ENCODE measurements at regions not wholly inside any gene's neighbourhood (a gene's known extent, or its start where the extent isn't known, plus 50 kb on each side); places are given as distances from the start of the nearest gene placed in this dataset.

GRCh38 chr7:41149576-41149975, 553.3 kb downstream of the INHBA start:
- Histone ChIP-seq H3K4me3 (ENCODE audit: insufficient read depth in 1 of 2, low read depth in 1 of 2, low read length in 2 of 2) (no peak overlapping the region), H3K9ac (ENCODE audit: low read length) (peak overlapping the region; percentile 78), H3K9me3 (ENCODE audit: control insufficient read depth, low read length) (no peaks in the 10 kb centered on the region), H4K8ac (ENCODE audit: low read length) (no peak overlapping the region), H2BK5ac (ENCODE audit: low read depth, low read length, poor library complexity, severe bottlenecking) (no peak overlapping the region), H2BK12ac (ENCODE audit: low read length in 2 of 2) (peak overlapping the region; percentile 9 to 65), H4K91ac (ENCODE audit: low read length) (peak overlapping the region; percentile 54), H3K23ac (ENCODE audit: low read length in 2 of 2) (peak overlapping the region in 1 of 2 experiments; percentile 57), H3K4me2 (ENCODE audit: low read length, poor library complexity, severe bottlenecking) (no peak overlapping the region), H3K4me1 (ENCODE audit: control insufficient read depth, insufficient read depth, low read depth, low read length) (no peaks in the 10 kb centered on the region), H2AFZ (ENCODE audit: low read depth, low read length) (no peak overlapping the region), H3K27me3 (ENCODE audit: control insufficient read depth in 1 of 2, insufficient read depth in 1 of 2, low read length in 2 of 2) (no peaks in the 10 kb centered on the region), H2BK120ac (ENCODE audit: low read depth, low read length) (no peak overlapping the region), H2AK5ac (ENCODE audit: low read length, severe bottlenecking) (no peak overlapping the region), H3K4ac (ENCODE audit: low read depth in 1 of 2, low read length in 2 of 2) (no peak overlapping the region), H3K79me1 (replicated peaks; ENCODE audit: low read length, poor library complexity, severe bottlenecking) (no peaks in the 10 kb centered on the region), H3K14ac (ENCODE audit: low read length in 2 of 2) (peak overlapping the region in 1 of 2 experiments; percentile 75), H3K27ac (ENCODE audit: low read length, poor library complexity, severe bottlenecking) (no peak overlapping the region), H3K36me3 (ENCODE audit: control insufficient read depth in 1 of 2, insufficient read depth in 2 of 2, low read depth in 1 of 2, low read length in 2 of 2) (no peaks in the 10 kb centered on the region), H3K18ac (ENCODE audit: low read depth in 1 of 2, low read length in 2 of 2) (peak overlapping the region in 1 of 2 experiments; percentile 50), H2BK15ac (ENCODE audit: low read depth, poor library complexity, severe bottlenecking) (no peak overlapping the region)
- DNase-seq: no peak
- WGBS: 95% methylated on average over 16 of the region's 16 CpGs

GRCh38 chr7:41148521-41148951, 554.4 kb downstream of the INHBA start:
- Histone ChIP-seq H3K4me1 (ENCODE audit: control insufficient read depth, insufficient read depth, low read depth, low read length) (no peaks in the 10 kb centered on the region), H4K91ac (ENCODE audit: low read length) (no peak overlapping the region), H3K18ac (ENCODE audit: low read depth in 1 of 2, low read length in 2 of 2) (no peak overlapping the region), H3K27ac (ENCODE audit: low read length, poor library complexity, severe bottlenecking) (no peak overlapping the region), H3K79me1 (replicated peaks; ENCODE audit: low read length, poor library complexity, severe bottlenecking) (no peaks in the 10 kb centered on the region), H3K4ac (ENCODE audit: low read depth in 1 of 2, low read length in 2 of 2) (no peak overlapping the region), H2AK5ac (ENCODE audit: low read length, severe bottlenecking) (no peak overlapping the region), H4K8ac (ENCODE audit: low read length) (no peak overlapping the region), H3K9ac (ENCODE audit: low read length) (peak overlapping the region; percentile 78), H3K14ac (ENCODE audit: low read length in 2 of 2) (no peak overlapping the region), H3K9me3 (ENCODE audit: control insufficient read depth, low read length) (no peaks in the 10 kb centered on the region), H3K4me3 (ENCODE audit: insufficient read depth in 1 of 2, low read depth in 1 of 2, low read length in 2 of 2) (no peak overlapping the region), H2BK12ac (ENCODE audit: low read length in 2 of 2) (no peak overlapping the region), H3K4me2 (ENCODE audit: low read length, poor library complexity, severe bottlenecking) (no peak overlapping the region), H2AFZ (ENCODE audit: low read depth, low read length) (no peak overlapping the region), H3K27me3 (ENCODE audit: control insufficient read depth in 1 of 2, insufficient read depth in 1 of 2, low read length in 2 of 2) (no peaks in the 10 kb centered on the region), H2BK15ac (ENCODE audit: low read depth, poor library complexity, severe bottlenecking) (no peak overlapping the region), H3K23ac (ENCODE audit: low read length in 2 of 2) (no peak overlapping the region), H3K36me3 (ENCODE audit: control insufficient read depth in 1 of 2, insufficient read depth in 2 of 2, low read depth in 1 of 2, low read length in 2 of 2) (no peaks in the 10 kb centered on the region), H2BK5ac (ENCODE audit: low read depth, low read length, poor library complexity, severe bottlenecking) (no peak overlapping the region), H2BK120ac (ENCODE audit: low read depth, low read length) (no peak overlapping the region)
- DNase-seq: peak; percentile 83
- 0% methylated on average over 1 of the region's 1 CpG for WGBS

GRCh38 chr7:41147606-41148485, 555.0 kb downstream of the INHBA start:
- no peak overlapping the region for H3K4ac ChIP-seq (ENCODE audit: low read depth in 1 of 2, low read length in 2 of 2)
- H2BK120ac ChIP-seq (ENCODE audit: low read depth, low read length): no peak overlapping the region
- DNase-seq: no peak
- H3K79me1 ChIP-seq (replicated peaks; ENCODE audit: low read length, poor library complexity, severe bottlenecking): no peaks in the 10 kb centered on the region
- no peak overlapping the region for H4K91ac ChIP-seq (ENCODE audit: low read length)
- no peak overlapping the region for H2AFZ ChIP-seq (ENCODE audit: low read depth, low read length)
- no peak overlapping the region for H3K14ac ChIP-seq (ENCODE audit: low read length in 2 of 2)
- no peak overlapping the region for H2BK12ac ChIP-seq (ENCODE audit: low read length in 2 of 2)
- H3K27ac ChIP-seq (ENCODE audit: low read length, poor library complexity, severe bottlenecking): no peak overlapping the region
- H3K18ac ChIP-seq (ENCODE audit: low read depth in 1 of 2, low read length in 2 of 2): no peak overlapping the region
- H3K23ac ChIP-seq (ENCODE audit: low read length in 2 of 2): no peak overlapping the region
- no peaks in the 10 kb centered on the region for H3K9me3 ChIP-seq (ENCODE audit: control insufficient read depth, low read length)
- no peaks in the 10 kb centered on the region for H3K36me3 ChIP-seq (ENCODE audit: control insufficient read depth in 1 of 2, insufficient read depth in 2 of 2, low read depth in 1 of 2, low read length in 2 of 2)
- WGBS: 73% methylated on average over 3 of the region's 3 CpGs
- no peak overlapping the region for H3K4me3 ChIP-seq (ENCODE audit: insufficient read depth in 1 of 2, low read depth in 1 of 2, low read length in 2 of 2)
- H2BK15ac ChIP-seq (ENCODE audit: low read depth, poor library complexity, severe bottlenecking): no peak overlapping the region
- H3K4me1 ChIP-seq (ENCODE audit: control insufficient read depth, insufficient read depth, low read depth, low read length): no peaks in the 10 kb centered on the region
- H3K27me3 ChIP-seq (ENCODE audit: control insufficient read depth in 1 of 2, insufficient read depth in 1 of 2, low read length in 2 of 2): no peaks in the 10 kb centered on the region
- no peak overlapping the region for H4K8ac ChIP-seq (ENCODE audit: low read length)
- H3K4me2 ChIP-seq (ENCODE audit: low read length, poor library complexity, severe bottlenecking): no peak overlapping the region
- peak overlapping the region; percentile 71 for H3K9ac ChIP-seq (ENCODE audit: low read length)
- H2BK5ac ChIP-seq (ENCODE audit: low read depth, low read length, poor library complexity, severe bottlenecking): no peak overlapping the region
- H2AK5ac ChIP-seq (ENCODE audit: low read length, severe bottlenecking): no peak overlapping the region

- Histone ChIP-seq H3K36me3 (ENCODE audit: control insufficient read depth in 1 of 2, insufficient read depth in 2 of 2, low read depth in 1 of 2, low read length in 2 of 2) (no peaks in the 10 kb centered on the region), H3K4me2 (ENCODE audit: low read length, poor library complexity, severe bottlenecking) (no peak overlapping the region), H2BK5ac (ENCODE audit: low read depth, low read length, poor library complexity, severe bottlenecking) (no peak overlapping the region), H3K18ac (ENCODE audit: low read depth in 1 of 2, low read length in 2 of 2) (no peak overlapping the region), H3K23ac (ENCODE audit: low read length in 2 of 2) (no peak overlapping the region), H3K27me3 (ENCODE audit: control insufficient read depth in 1 of 2, insufficient read depth in 1 of 2, low read length in 2 of 2) (no peaks in the 10 kb centered on the region), H2AFZ (ENCODE audit: low read depth, low read length) (no peak overlapping the region), H3K9me3 (ENCODE audit: control insufficient read depth, low read length) (no peaks in the 10 kb centered on the region), H2BK12ac (ENCODE audit: low read length in 2 of 2) (no peak overlapping the region), H3K14ac (ENCODE audit: low read length in 2 of 2) (no peak overlapping the region), H3K4me3 (ENCODE audit: insufficient read depth in 1 of 2, low read depth in 1 of 2, low read length in 2 of 2) (no peak overlapping the region), H3K4me1 (ENCODE audit: control insufficient read depth, insufficient read depth, low read depth, low read length) (no peaks in the 10 kb centered on the region), H4K91ac (ENCODE audit: low read length) (no peak overlapping the region), H3K27ac (ENCODE audit: low read length, poor library complexity, severe bottlenecking) (no peak overlapping the region), H2BK120ac (ENCODE audit: low read depth, low read length) (no peak overlapping the region), H2BK15ac (ENCODE audit: low read depth, poor library complexity, severe bottlenecking) (no peak overlapping the region), H4K8ac (ENCODE audit: low read length) (no peak overlapping the region), H3K79me1 (replicated peaks; ENCODE audit: low read length, poor library complexity, severe bottlenecking) (no peaks in the 10 kb centered on the region), H3K9ac (ENCODE audit: low read length) (no peak overlapping the region), H3K4ac (ENCODE audit: low read depth in 1 of 2, low read length in 2 of 2) (no peak overlapping the region), H2AK5ac (ENCODE audit: low read length, severe bottlenecking) (no peak overlapping the region)
- no peak for DNase-seq
- WGBS: no CpG with 5 or more reads among the region's 3 CpGs
Measured at GRCh38 chr7:41146429-41146828, 556.5 kb downstream of the INHBA start.

Measured in mesenchymal stem cell (in vitro differentiated cells and primary cell).